ENCODE measurements at regions not wholly inside any gene's neighbourhood (a gene's known extent, or its start where the extent isn't known, plus 50 kb on each side); places are given as distances from the start of the nearest gene placed in this dataset.
A peak's percentile ranks its signal among the peaks of the same experiment; 100 is the strongest.

- no peaks in the 10 kb centered on the region for H3K9me3 ChIP-seq
- no peak overlapping the region for H3K4me3 ChIP-seq
- TF ChIP-seq CTCF (IDR thresholded peaks at IDR 0.05), result no peak
- TF ChIP-seq POLR2A (IDR thresholded peaks at IDR 0.05), result no peak
- no peak for TF ChIP-seq EP300 (IDR thresholded peaks at IDR 0.05)
- no peak for TF ChIP-seq POLR2AphosphoS5 (IDR thresholded peaks at IDR 0.05)
- no peak overlapping the region for H3K27ac ChIP-seq
- peaks cover 0 to 2% (median 0%) of the 10 kb centered on the region in 4 donors for H3K27me3 ChIP-seq
- H3K36me3 ChIP-seq, result no peaks in the 10 kb centered on the region
- DNase-seq (no peak), ATAC-seq (ENCODE audit: low FRiP score in 2 of 2) (no peak)
- 96% methylated on average over 6 of the region's 6 CpGs for WGBS, 2 donors
- peaks cover 4 to 11% (median 5%) of the 10 kb centered on the region in 4 donors for H3K4me1 ChIP-seq
These were observed 189.7 kb downstream of the SHQ1 start for GRCh38 chr3:72658466-72659100.

GRCh38 chr3:72657666-72658065, 190.6 kb downstream of the SHQ1 start:
- peaks cover 0 to 2% (median 0%) of the 10 kb centered on the region in 4 donors for H3K27me3 ChIP-seq
- ATAC-seq (ENCODE audit: low FRiP score in 2 of 2) (no peak), DNase-seq (peak in 1 of 2 donors; percentile 49)
- no peaks in the 10 kb centered on the region for H3K36me3 ChIP-seq
- peaks cover 4 to 11% (median 5%) of the 10 kb centered on the region in 4 donors for H3K4me1 ChIP-seq
- H3K9me3 ChIP-seq, result no peaks in the 10 kb centered on the region
- WGBS, 2 donors, result 42 to 61% methylated on average over 4 of the region's 4 CpGs
- no peak overlapping the region for H3K4me3 ChIP-seq
- TF ChIP-seq POLR2AphosphoS5 (IDR thresholded peaks at IDR 0.05) (no peak), EP300 (IDR thresholded peaks at IDR 0.05) (no peak), POLR2A (IDR thresholded peaks at IDR 0.05) (no peak), CTCF (IDR thresholded peaks at IDR 0.05) (no peak)
- no peak overlapping the region for H3K27ac ChIP-seq

- no peaks in the 10 kb centered on the region for H3K9me3 ChIP-seq
- no peak overlapping the region for H3K4me3 ChIP-seq
- WGBS, 2 donors, result 82 to 86% methylated on average over 6 of the region's 6 CpGs
- H3K27ac ChIP-seq, result no peak overlapping the region
- no peaks in the 10 kb centered on the region for H3K36me3 ChIP-seq
- peaks cover 0 to 2% (median 0%) of the 10 kb centered on the region in 4 donors for H3K27me3 ChIP-seq
- peaks cover 4 to 9% (median 5%) of the 10 kb centered on the region in 4 donors for H3K4me1 ChIP-seq
- TF ChIP-seq EP300 (IDR thresholded peaks at IDR 0.05) (no peak), POLR2AphosphoS5 (IDR thresholded peaks at IDR 0.05) (no peak), CTCF (IDR thresholded peaks at IDR 0.05) (no peak), POLR2A (IDR thresholded peaks at IDR 0.05) (no peak)
- no peak for DNase-seq
- ATAC-seq (ENCODE audit: low FRiP score in 2 of 2), result no peak
These were observed 192.5 kb downstream of the SHQ1 start for GRCh38 chr3:72655723-72656122.

- 23 to 26% methylated on average over 20 to 26 of the region's 26 CpGs for WGBS, 2 donors
- no peak overlapping the region for H3K27ac ChIP-seq
- peak in 1 of 2 donors; percentile 47 for ATAC-seq (ENCODE audit: low FRiP score in 2 of 2)
- TF ChIP-seq POLR2AphosphoS5 (IDR thresholded peaks at IDR 0.05) (no peak), CTCF (IDR thresholded peaks at IDR 0.05) (no peak)
- no peaks in the 10 kb centered on the region for H3K9me3 ChIP-seq
- DNase-seq, result peak in 1 of 2 donors; percentile 84
- peaks cover 0 to 2% (median 0%) of the 10 kb centered on the region in 4 donors for H3K27me3 ChIP-seq
- H3K4me3 ChIP-seq, result peak overlapping the region in 1 of 4 donors; percentile 16
- H3K36me3 ChIP-seq, result no peaks in the 10 kb centered on the region
- peaks cover 4 to 6% (median 4%) of the 10 kb centered on the region in 4 donors for H3K4me1 ChIP-seq
These were observed 193.1 kb downstream of the SHQ1 start for GRCh38 chr3:72655131-72655551.

GRCh38 chr3:72652395-72652794, 195.8 kb downstream of the SHQ1 start:
- WGBS, 2 donors, result 70% methylated on average over 4 of the region's 4 CpGs

More at GRCh38 chr3:72652395-72652794, 195.8 kb downstream of the SHQ1 start:
- no peak for ATAC-seq (ENCODE audit: low FRiP score in 2 of 2)
- Histone ChIP-seq H3K4me3 (no peak overlapping the region), H3K9me3 (no peaks in the 10 kb centered on the region), H3K27ac (no peak overlapping the region), H3K36me3 (no peaks in the 10 kb centered on the region), H3K27me3 (peaks cover 0 to 2% (median 0%) of the 10 kb centered on the region in 4 donors), H3K4me1 (peaks cover 4 to 6% (median 4%) of the 10 kb centered on the region in 4 donors)
- DNase-seq, result no peak
- TF ChIP-seq CTCF (IDR thresholded peaks at IDR 0.05), result no peak
- TF ChIP-seq EP300 (IDR thresholded peaks at IDR 0.05), result no peak
- TF ChIP-seq POLR2AphosphoS5 (IDR thresholded peaks at IDR 0.05), result no peak
- no peak for TF ChIP-seq POLR2A (IDR thresholded peaks at IDR 0.05)
